K562 (cell line): ENCODE measurements at regions not wholly inside any gene's neighbourhood (a gene's known extent, or its start where the extent isn't known, plus 50 kb on each side); places are given as distances from the start of the nearest gene placed in this dataset.

ENCODE experiments used
- ATAC-seq: fragments of 200-7000 bp; cut with Tn5 transposase; 3 replicates; pipeline ENCODE4 v1.9.1; 2020; ENCODE audit warnings: moderate library complexity
- BruUV-seq: library from RNA; stranded (reverse); fragments of 400-500 nt; replicated peaks from 2 replicates; lab custom pipeline; 2021; lab: Mats Ljungman, UMichigan
- CTCF ChIA-PET: fragments of 300-600 bp; formaldehyde crosslinking; extraction: SDS; loops from one replicate; lab custom pipeline; 2021; ENCODE audit warnings: low intra/inter-chr PET ratio; lab: Yijun Ruan, JAX
- POLR2A ChIA-PET: fragments of 300-600, 350-650 bp; sonication (Branson Sonifier 250); formaldehyde crosslinking; extraction: SDS; loops from one replicate; lab custom pipeline; 2021; ENCODE audit warnings: antibody characterized with exemption, inconsistent platforms; lab: Yijun Ruan, JAX
- DNase-seq, 4 experiments: peaks; one replicate each; pipeline versions ENCODE4 v3.0.0 to v3.0.0-alpha.2; 2011 to 2018; ENCODE audit warnings: low spot score in 3 of 4, mixed read lengths in 3 of 4; ENCODE audit errors: extremely low read depth in 1 of 4
- FAIRE-seq: peaks from 2 replicates; lab custom pipeline; 2011; peaks lifted over from hg19 to GRCh38; lab: Jason Lieb, UNC
- H2AFZ ChIP-seq: 2 replicates; pipeline ENCODE4 v1.6.0; 2011; ENCODE audit warnings: low read depth, low read length, control low read depth, inconsistent platforms
- H3K27ac ChIP-seq: fragments of 200-600 bp; 3 replicates; pipeline ENCODE4 v1.8.0; 2011; ENCODE audit warnings: low read depth, mild to moderate bottlenecking, control low read depth, inconsistent platforms, low read length, moderate library complexity, mixed read lengths; ENCODE audit errors: extremely low read depth
- H3K27me3 ChIP-seq, 2 experiments: fragments of 300-600 bp in 1 of 2; 2 replicates in 1 of 2; 3 replicates in 1 of 2; pipeline versions ENCODE4 v1.6.0 to v1.8.0; 2011; ENCODE audit warnings: inconsistent platforms in 2 of 2, low read length in 2 of 2, mild to moderate bottlenecking in 1 of 2, mixed read lengths in 1 of 2, moderate library complexity in 1 of 2; ENCODE audit not compliant: control insufficient read depth in 2 of 2, insufficient read depth in 2 of 2
- H3K36me3 ChIP-seq: fragments of 300-600 bp; 3 replicates; pipeline ENCODE4 v1.8.0; 2011; ENCODE audit warnings: mild to moderate bottlenecking, low read length, inconsistent platforms; ENCODE audit not compliant: control insufficient read depth, insufficient read depth
- H3K4me1 ChIP-seq, 2 experiments: fragments of 200-600 bp in 1 of 2; replicated peaks in 1 of 2; 2 replicates in 1 of 2; 3 replicates in 1 of 2; pipeline versions ENCODE4 v1.5.1 to v1.8.0; 2011; ENCODE audit warnings: inconsistent platforms in 2 of 2, low read length in 2 of 2, mild to moderate bottlenecking in 1 of 2, mixed read lengths in 1 of 2, moderate library complexity in 1 of 2; ENCODE audit not compliant: control insufficient read depth in 2 of 2, insufficient read depth in 2 of 2
- H3K4me2 ChIP-seq: 2 replicates; pipeline ENCODE4 v1.6.1; 2011; ENCODE audit warnings: low read length, control low read depth, inconsistent platforms, mixed read lengths; ENCODE audit not compliant: insufficient read depth
- H3K4me3 ChIP-seq: fragments of 200-600 bp; sonication (generic), shearing (Covaris generic); 2 replicates; pipeline ENCODE4 v1.5.1; 2016; ENCODE audit warnings: control low read depth, inconsistent platforms
- H3K79me2 ChIP-seq: fragments of 200-600 bp; 3 replicates; pipeline ENCODE4 v1.8.0; 2011; ENCODE audit warnings: low read length, inconsistent platforms; ENCODE audit not compliant: control insufficient read depth, insufficient read depth
- H3K9ac ChIP-seq, 2 experiments: 2 replicates each; pipeline versions ENCODE4 v1.6.0 to v1.6.1; 2011; ENCODE audit warnings: low read depth in 2 of 2, low read length in 2 of 2, control low read depth in 1 of 2, inconsistent platforms in 1 of 2, mild to moderate bottlenecking in 1 of 2, mixed read lengths in 1 of 2; ENCODE audit not compliant: insufficient read depth in 1 of 2
- H3K9me1 ChIP-seq: one replicate; pipeline ENCODE4 v1.6.0; 2011; ENCODE audit warnings: inconsistent platforms, mild to moderate bottlenecking, low read length, moderate library complexity; ENCODE audit not compliant: control insufficient read depth, insufficient read depth
- H3K9me3 ChIP-seq: replicated peaks from 2 replicates; pipeline ENCODE4 v1.5.1; 2011; ENCODE audit warnings: low read depth, low read length, inconsistent platforms; ENCODE audit not compliant: control insufficient read depth, insufficient read depth
- H4K20me1 ChIP-seq: replicated peaks from 2 replicates; pipeline ENCODE4 v1.6.1; 2011; ENCODE audit warnings: low read length, inconsistent platforms, mixed read lengths; ENCODE audit not compliant: control insufficient read depth, insufficient read depth
- MAFF ChIP-seq: IDR thresholded peaks from 2 replicates; pipeline ENCODE4 v1.6.1; 2012; ENCODE audit warnings: low read length, improper control_type of control experiment
- WGBS: fragments of 100-300 bp; shearing (Covaris generic); methylation state at CpG from one replicate; pipeline ENCODE4 v1.1.6; 2016; ENCODE audit warnings: low coverage, mixed read lengths; ENCODE audit not compliant: insufficient coverage; ENCODE audit errors: missing lambda C conversion rate; 5-methylcytosine and 5-hydroxymethylcytosine counted together
- in situ Hi-C: fragments of 300-500 bp; cut with MboI; formaldehyde crosslinking; loops from 4 replicates; pipeline ENCODE4 v1.15.0; 2018; ENCODE audit warnings: inconsistent platforms, mixed read lengths
- intact Hi-C: fragments of 100-400 bp; cut with micrococcal nuclease; formaldehyde crosslinking; loops from 2 replicates; pipeline ENCODE4 v1.14.2; 2022
- TF ChIP-seq, protein P1 (sequence below), 3 experiments: IDR thresholded peaks in 2 of 3; conservative IDR thresholded peaks in 1 of 3; 2 replicates each; pipeline ENCODE4 v1.5.1; 2011 to 2012; ENCODE audit warnings: low read length in 3 of 3, mild to moderate bottlenecking in 3 of 3, control low read depth in 2 of 3, improper control_type of control experiment in 1 of 3, inconsistent platforms in 1 of 3, low read depth in 1 of 3, mixed read lengths in 1 of 3, moderate library complexity in 1 of 3; ENCODE audit not compliant: insufficient read depth in 2 of 3

DNA sequence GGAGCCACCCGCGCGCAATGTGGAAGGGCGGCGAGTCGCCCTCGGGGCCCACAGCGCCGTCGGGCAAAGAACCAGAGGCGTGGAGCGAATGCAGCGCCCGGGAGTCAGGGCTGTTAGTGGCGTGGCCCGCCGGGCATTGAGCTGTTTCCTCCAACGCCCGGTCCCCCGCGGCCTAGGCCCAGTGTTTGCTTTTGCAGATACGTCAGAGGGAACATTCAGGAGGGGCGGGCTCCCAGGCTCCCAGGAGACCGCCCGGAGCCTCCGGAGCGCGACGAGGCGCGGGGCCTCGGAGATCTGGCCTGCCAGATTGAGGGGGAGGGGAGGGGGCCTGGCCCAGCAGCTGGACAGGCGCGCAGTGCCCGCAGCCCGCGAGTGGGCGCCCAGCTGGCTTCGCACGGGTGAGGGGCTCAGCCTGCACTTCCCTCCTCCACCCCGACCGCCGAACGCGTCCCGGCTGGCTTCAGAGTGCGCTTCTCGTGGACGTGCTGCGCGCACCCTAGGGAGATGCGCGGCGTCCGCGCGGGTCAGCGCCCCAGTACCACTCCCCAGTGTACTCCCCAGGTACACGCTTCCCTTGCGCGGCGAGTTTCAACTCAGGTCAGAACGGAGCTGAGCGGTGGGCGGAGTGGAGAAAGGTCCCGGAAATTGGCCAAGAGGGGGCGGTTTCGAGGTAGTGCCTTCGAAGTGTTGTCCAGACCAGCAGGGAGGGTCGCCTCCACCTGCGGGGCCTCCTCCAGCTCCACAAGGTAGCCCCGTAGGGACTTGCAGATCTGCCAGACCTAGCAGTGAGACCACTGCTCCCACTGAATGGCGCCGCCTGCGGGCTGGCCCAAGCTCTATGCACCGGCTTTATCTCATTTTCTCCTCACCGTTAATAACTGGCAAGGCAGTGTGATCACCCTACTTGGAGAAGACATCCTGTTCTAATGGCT is 130.4 kb downstream of the TMEM174 start:
- peak; percentile 55 for ATAC-seq
- FAIRE-seq: no peak
- DNase-seq: no peak
- H3K9ac ChIP-seq: no peak overlapping the region; a peak in 1 of 4 replicates
- H2AFZ ChIP-seq: no peak overlapping the region
- peaks cover 21 to 48% of the 10 kb centered on the region in 2 experiments; a peak in 4 of 5 replicates for H3K27me3 ChIP-seq
- TF ChIP-seq MAFF: no peak
- TF ChIP-seq, protein P1, sequence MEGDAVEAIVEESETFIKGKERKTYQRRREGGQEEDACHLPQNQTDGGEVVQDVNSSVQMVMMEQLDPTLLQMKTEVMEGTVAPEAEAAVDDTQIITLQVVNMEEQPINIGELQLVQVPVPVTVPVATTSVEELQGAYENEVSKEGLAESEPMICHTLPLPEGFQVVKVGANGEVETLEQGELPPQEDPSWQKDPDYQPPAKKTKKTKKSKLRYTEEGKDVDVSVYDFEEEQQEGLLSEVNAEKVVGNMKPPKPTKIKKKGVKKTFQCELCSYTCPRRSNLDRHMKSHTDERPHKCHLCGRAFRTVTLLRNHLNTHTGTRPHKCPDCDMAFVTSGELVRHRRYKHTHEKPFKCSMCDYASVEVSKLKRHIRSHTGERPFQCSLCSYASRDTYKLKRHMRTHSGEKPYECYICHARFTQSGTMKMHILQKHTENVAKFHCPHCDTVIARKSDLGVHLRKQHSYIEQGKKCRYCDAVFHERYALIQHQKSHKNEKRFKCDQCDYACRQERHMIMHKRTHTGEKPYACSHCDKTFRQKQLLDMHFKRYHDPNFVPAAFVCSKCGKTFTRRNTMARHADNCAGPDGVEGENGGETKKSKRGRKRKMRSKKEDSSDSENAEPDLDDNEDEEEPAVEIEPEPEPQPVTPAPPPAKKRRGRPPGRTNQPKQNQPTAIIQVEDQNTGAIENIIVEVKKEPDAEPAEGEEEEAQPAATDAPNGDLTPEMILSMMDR (IDR thresholded peaks at IDR 0.05 in 2 of 3, conservative IDR thresholded peaks at IDR 0.05 in 1 of 3; ENCODE audit: insufficient read depth in 2 of 3, low read depth in 1 of 3, low read length in 3 of 3): peak in 2 of 3 experiments; percentile 15 to 27; a peak in 1 of 6 replicates
- H3K27ac ChIP-seq: no peak overlapping the region
- no peak overlapping the region for H3K4me3 ChIP-seq
- ChIA-PET POLR2A (no interaction called here), CTCF (no interaction called here)
- WGBS: 36% methylated on average over 50 of the region's 77 CpGs
- in situ Hi-C loops: no loop called here
- H4K20me1 ChIP-seq: no peaks in the 10 kb centered on the region
- no peaks in the 10 kb centered on the region for H3K36me3 ChIP-seq
- no TSS peak for BruUV-seq
- peaks cover 0 to 11% of the 10 kb centered on the region in 2 experiments; a peak in 1 of 5 replicates for H3K4me1 ChIP-seq
- no peak overlapping the region for H3K4me2 ChIP-seq
- H3K9me1 ChIP-seq: no peaks in the 10 kb centered on the region
- H3K79me2 ChIP-seq: no peaks in the 10 kb centered on the region
- intact Hi-C loops: no loop called here
- H3K9me3 ChIP-seq: no peaks in the 10 kb centered on the region
